Breast epithelium (tissue), 3 donors: ENCODE measurements at regions not wholly inside any gene's neighbourhood (a gene's known extent, or its start where the extent isn't known, plus 50 kb on each side); places are given as distances from the start of the nearest gene placed in this dataset.

Source experiments
- CTCF ChIP-seq, 3 donors: fragments of 450-650 bp; IDR thresholded peaks; one replicate each; pipeline ENCODE4 v1.5.1; 2016 to 2017; ENCODE audit warnings: antibody characterized with exemption in 3 of 3, mild to moderate bottlenecking in 3 of 3, moderate library complexity in 3 of 3
- POLR2A ChIP-seq: fragments of 450-650 bp; IDR thresholded peaks from one replicate; pipeline ENCODE4 v1.6.1; 2016; ENCODE audit warnings: antibody characterized with exemption, mild to moderate bottlenecking, moderate library complexity
- POLR2AphosphoS5 ChIP-seq, 3 donors: sonication (generic); formaldehyde crosslinking; IDR thresholded peaks; one replicate each; pipeline ENCODE4 v1.6.1; 2017; ENCODE audit warnings: antibody characterized with exemption in 3 of 3

- TF ChIP-seq CTCF (IDR thresholded peaks at IDR 0.05) (no peak), POLR2A (no peak), POLR2AphosphoS5 (IDR thresholded peaks at IDR 0.05) (no peak)
Measured at GRCh38 chr13:109628251-109628699, 158.1 kb downstream of the IRS2 start.
